Stomach (tissue), 4 donors: ENCODE measurements at regions not wholly inside any gene's neighbourhood (a gene's known extent, or its start where the extent isn't known, plus 50 kb on each side); places are given as distances from the start of the nearest gene placed in this dataset.

ENCODE experiments used
- EP300 ChIP-seq: sonication (generic); formaldehyde crosslinking; IDR thresholded peaks from one replicate; pipeline ENCODE4 v1.6.1; 2017; ENCODE audit warnings: antibody characterized with exemption
- TF ChIP-seq, protein P1 (sequence below), 7 experiments: fragments of 450-650 bp in 4 of 7; fragments of 200-600 bp in 3 of 7; sonication (generic) in 3 of 7; IDR thresholded peaks; one replicate each; pipeline ENCODE4 v1.5.1; 2016 to 2019; ENCODE audit warnings: antibody characterized with exemption in 7 of 7, control low read depth in 2 of 7, mild to moderate bottlenecking in 1 of 7

- TF ChIP-seq, protein P1, sequence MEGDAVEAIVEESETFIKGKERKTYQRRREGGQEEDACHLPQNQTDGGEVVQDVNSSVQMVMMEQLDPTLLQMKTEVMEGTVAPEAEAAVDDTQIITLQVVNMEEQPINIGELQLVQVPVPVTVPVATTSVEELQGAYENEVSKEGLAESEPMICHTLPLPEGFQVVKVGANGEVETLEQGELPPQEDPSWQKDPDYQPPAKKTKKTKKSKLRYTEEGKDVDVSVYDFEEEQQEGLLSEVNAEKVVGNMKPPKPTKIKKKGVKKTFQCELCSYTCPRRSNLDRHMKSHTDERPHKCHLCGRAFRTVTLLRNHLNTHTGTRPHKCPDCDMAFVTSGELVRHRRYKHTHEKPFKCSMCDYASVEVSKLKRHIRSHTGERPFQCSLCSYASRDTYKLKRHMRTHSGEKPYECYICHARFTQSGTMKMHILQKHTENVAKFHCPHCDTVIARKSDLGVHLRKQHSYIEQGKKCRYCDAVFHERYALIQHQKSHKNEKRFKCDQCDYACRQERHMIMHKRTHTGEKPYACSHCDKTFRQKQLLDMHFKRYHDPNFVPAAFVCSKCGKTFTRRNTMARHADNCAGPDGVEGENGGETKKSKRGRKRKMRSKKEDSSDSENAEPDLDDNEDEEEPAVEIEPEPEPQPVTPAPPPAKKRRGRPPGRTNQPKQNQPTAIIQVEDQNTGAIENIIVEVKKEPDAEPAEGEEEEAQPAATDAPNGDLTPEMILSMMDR (IDR thresholded peaks at IDR 0.05) = no peak
- no peak for TF ChIP-seq EP300
Measured at GRCh38 chr9:81827616-81828296, 100.5 kb upstream of the SPATA31D4 start.
